ENCODE measurements at regions not wholly inside any gene's neighbourhood (a gene's known extent, or its start where the extent isn't known, plus 50 kb on each side); places are given as distances from the start of the nearest gene placed in this dataset.

GRCh38 chr21:38720074-38720473, 85.7 kb upstream of the ETS2 start:
- H3K27ac Mint-ChIP-seq, result no peak overlapping the region
- CTCF ChIA-PET, result interaction anchor here (1.3 kb wide), 1 partner anchor 13 kb away, joined by 3 read pairs; no protein-coding TSS in a partner anchor
- H3K4me3 Mint-ChIP-seq, result no peak overlapping the region
- no peaks in the 10 kb centered on the region for H3K4me1 Mint-ChIP-seq (ENCODE audit: low read depth)
- H3K27me3 Mint-ChIP-seq (ENCODE audit: low read depth), result peaks cover 2% of the 10 kb centered on the region
- H3K36me3 Mint-ChIP-seq (ENCODE audit: low read depth), result no peaks in the 10 kb centered on the region
- no peak for DNase-seq
- peaks cover 2% of the 10 kb centered on the region for H3K9me3 Mint-ChIP-seq
- intact Hi-C loops (cut with micrococcal nuclease), result no loop called here

- Mint-ChIP-seq H3K9me3 (peaks cover 11% of the 10 kb centered on the region), H3K27ac (no peak overlapping the region), H3K4me3 (no peak overlapping the region), H3K27me3 (ENCODE audit: low read depth) (peaks cover 2% of the 10 kb centered on the region), H3K36me3 (ENCODE audit: low read depth) (no peaks in the 10 kb centered on the region), H3K4me1 (ENCODE audit: low read depth) (no peaks in the 10 kb centered on the region)
- no peak for DNase-seq
- intact Hi-C loops (cut with micrococcal nuclease), result no loop called here
- CTCF ChIA-PET, result no interaction called here
Observed at GRCh38 chr21:38721055-38721454, 84.7 kb upstream of the ETS2 start.

GRCh38 chr21:38721958-38722357, 83.8 kb upstream of the ETS2 start:
- Mint-ChIP-seq H3K36me3 (ENCODE audit: low read depth) (no peaks in the 10 kb centered on the region), H3K27me3 (ENCODE audit: low read depth) (peaks cover 2% of the 10 kb centered on the region), H3K27ac (no peak overlapping the region), H3K9me3 (peaks cover 12% of the 10 kb centered on the region), H3K4me1 (ENCODE audit: low read depth) (no peaks in the 10 kb centered on the region), H3K4me3 (no peak overlapping the region)
- CTCF ChIA-PET, result no interaction called here
- intact Hi-C loops (cut with micrococcal nuclease), result no loop called here
- no peak for DNase-seq

GRCh38 chr21:38725196-38726157, 80.3 kb upstream of the ETS2 start:
- H3K27ac Mint-ChIP-seq, result no peak overlapping the region
- H3K36me3 Mint-ChIP-seq (ENCODE audit: low read depth), result no peaks in the 10 kb centered on the region
- H3K9me3 Mint-ChIP-seq, result peaks cover 12% of the 10 kb centered on the region
- no peaks in the 10 kb centered on the region for H3K4me1 Mint-ChIP-seq (ENCODE audit: low read depth)
- H3K4me3 Mint-ChIP-seq, result no peak overlapping the region
- no peak for DNase-seq
- CTCF ChIA-PET, result no interaction called here
- intact Hi-C loops (cut with micrococcal nuclease), result no loop called here
- peaks cover 2% of the 10 kb centered on the region for H3K27me3 Mint-ChIP-seq (ENCODE audit: low read depth)

GRCh38 chr21:38726482-38726881, 79.2 kb upstream of the ETS2 start:
- Mint-ChIP-seq H3K36me3 (ENCODE audit: low read depth) (no peaks in the 10 kb centered on the region), H3K9me3 (peaks cover 12% of the 10 kb centered on the region), H3K4me1 (ENCODE audit: low read depth) (no peaks in the 10 kb centered on the region), H3K27me3 (ENCODE audit: low read depth) (peaks cover 2% of the 10 kb centered on the region), H3K4me3 (no peak overlapping the region), H3K27ac (no peak overlapping the region)
- intact Hi-C loops (cut with micrococcal nuclease), result no loop called here
- DNase-seq, result no peak
- CTCF ChIA-PET, result no interaction called here

GRCh38 chr21:38729291-38729690, 76.4 kb upstream of the ETS2 start:
- peaks cover 5% of the 10 kb centered on the region for H3K4me1 Mint-ChIP-seq (ENCODE audit: low read depth)
- no peak overlapping the region for H3K4me3 Mint-ChIP-seq
- CTCF ChIA-PET, result interaction anchor here (1.4 kb wide), 1 partner anchor 11 kb away, joined by 3 read pairs; no protein-coding TSS in a partner anchor
- peaks cover 5% of the 10 kb centered on the region for H3K27me3 Mint-ChIP-seq (ENCODE audit: low read depth)
- H3K27ac Mint-ChIP-seq, result no peak overlapping the region
- DNase-seq, result no peak
- no peaks in the 10 kb centered on the region for H3K36me3 Mint-ChIP-seq (ENCODE audit: low read depth)
- peaks cover 12% of the 10 kb centered on the region for H3K9me3 Mint-ChIP-seq
- intact Hi-C loops (cut with micrococcal nuclease), result no loop called here

- Mint-ChIP-seq H3K27me3 (ENCODE audit: low read depth) (peaks cover 5% of the 10 kb centered on the region), H3K4me1 (ENCODE audit: low read depth) (peaks cover 8% of the 10 kb centered on the region), H3K4me3 (no peak overlapping the region), H3K36me3 (ENCODE audit: low read depth) (no peaks in the 10 kb centered on the region), H3K27ac (no peak overlapping the region), H3K9me3 (peaks cover 12% of the 10 kb centered on the region)
- CTCF ChIA-PET, result interaction anchor here (1.4 kb wide), 1 partner anchor 12 kb away, joined by 3 read pairs; no protein-coding TSS in a partner anchor
- intact Hi-C loops (cut with micrococcal nuclease), result loop anchor here (5.0 to 10.0 kb wide), 4 partner anchors 225 to 715 kb away; partner anchors contain the start of gene LCA5L
- no peak for DNase-seq
Observed at GRCh38 chr21:38729754-38730379, 75.9 kb upstream of the ETS2 start.

GRCh38 chr21:38733972-38734546, 71.7 kb upstream of the ETS2 start:
- Mint-ChIP-seq H3K27me3 (ENCODE audit: low read depth) (peaks cover 17% of the 10 kb centered on the region), H3K9me3 (no peaks in the 10 kb centered on the region), H3K4me1 (ENCODE audit: low read depth) (peaks cover 8% of the 10 kb centered on the region), H3K36me3 (ENCODE audit: low read depth) (no peaks in the 10 kb centered on the region), H3K4me3 (peak overlapping the region; percentile 69), H3K27ac (no peak overlapping the region)
- intact Hi-C loops (cut with micrococcal nuclease), result loop anchor here (1.0 to 10.0 kb wide), 8 partner anchors 62 to 711 kb away; partner anchors contain the start of genes ETS2 and LCA5L
- CTCF ChIA-PET, result interaction anchor here (0.6 to 2.0 kb wide), 13 partner anchors 11 to 447 kb away, joined by 3 to 6 read pairs (median 3); no protein-coding TSS in a partner anchor
- peak; percentile 77 for DNase-seq

GRCh38 chr21:38734646-38735365, 70.9 kb upstream of the ETS2 start:
- Mint-ChIP-seq H3K27ac (no peak overlapping the region), H3K4me3 (peak overlapping the region; percentile 69), H3K4me1 (ENCODE audit: low read depth) (peaks cover 8% of the 10 kb centered on the region), H3K27me3 (ENCODE audit: low read depth) (peaks cover 17% of the 10 kb centered on the region), H3K9me3 (no peaks in the 10 kb centered on the region), H3K36me3 (ENCODE audit: low read depth) (no peaks in the 10 kb centered on the region)
- CTCF ChIA-PET, result interaction anchor here (0.6 to 2.0 kb wide), 12 partner anchors 10 to 447 kb away, joined by 3 to 6 read pairs (median 3); no protein-coding TSS in a partner anchor
- DNase-seq, result no peak
- intact Hi-C loops (cut with micrococcal nuclease), result loop anchor here (1.0 to 10.0 kb wide), 8 partner anchors 61 to 710 kb away; partner anchors contain the start of genes ETS2 and LCA5L

GRCh38 chr21:38735626-38736206, 70.0 kb upstream of the ETS2 start:
- DNase-seq, result no peak
- H3K27me3 Mint-ChIP-seq (ENCODE audit: low read depth), result peaks cover 17% of the 10 kb centered on the region
- no peak overlapping the region for H3K4me3 Mint-ChIP-seq
- CTCF ChIA-PET, result interaction anchor here (0.7 to 2.0 kb wide), 4 partner anchors 19 to 68 kb away, joined by 4 to 6 read pairs (median 4); no protein-coding TSS in a partner anchor
- H3K9me3 Mint-ChIP-seq, result no peaks in the 10 kb centered on the region
- H3K4me1 Mint-ChIP-seq (ENCODE audit: low read depth), result peaks cover 12% of the 10 kb centered on the region
- H3K36me3 Mint-ChIP-seq (ENCODE audit: low read depth), result no peaks in the 10 kb centered on the region
- H3K27ac Mint-ChIP-seq, result no peak overlapping the region
- intact Hi-C loops (cut with micrococcal nuclease), result loop anchor here (10.0 kb wide), 2 partner anchors 231 to 709 kb away; partner anchors contain the start of gene LCA5L

- CTCF ChIA-PET, result no interaction called here
- Mint-ChIP-seq H3K27me3 (ENCODE audit: low read depth) (peaks cover 12% of the 10 kb centered on the region), H3K9me3 (no peaks in the 10 kb centered on the region), H3K4me1 (ENCODE audit: low read depth) (peaks cover 15% of the 10 kb centered on the region), H3K27ac (no peak overlapping the region), H3K4me3 (no peak overlapping the region), H3K36me3 (ENCODE audit: low read depth) (no peaks in the 10 kb centered on the region)
- DNase-seq, result no peak
- intact Hi-C loops (cut with micrococcal nuclease), result no loop called here
Observed at GRCh38 chr21:38740090-38740489, 65.6 kb upstream of the ETS2 start.

Data from activated naive CD4-positive, alpha-beta T cell treated with anti-CD3 and anti-CD28 coated beads for 36 hours (primary cell).